Liver (tissue), 7 donors: ENCODE measurements at regions not wholly inside any gene's neighbourhood (a gene's known extent, or its start where the extent isn't known, plus 50 kb on each side); places are given as distances from the start of the nearest gene placed in this dataset.

ENCODE experiments used
- DNase-seq: peaks from one replicate; pipeline ENCODE4 v3.0.0-alpha.2; 2017; ENCODE audit warnings: low spot score
- H3K27ac ChIP-seq, 2 donors: one replicate each; pipeline ENCODE4 v1.7.0; 2013; ENCODE audit warnings: inconsistent platforms in 2 of 2, low read length in 2 of 2, control low read depth in 1 of 2, low read depth in 1 of 2, mild to moderate bottlenecking in 1 of 2
- H3K27me3 ChIP-seq, 4 donors: one replicate each; pipeline versions ENCODE4 v1.6.1 to v1.7.0; 2013; ENCODE audit warnings: low read length in 3 of 4, inconsistent platforms in 1 of 4, mild to moderate bottlenecking in 1 of 4, moderate library complexity in 1 of 4; ENCODE audit not compliant: control insufficient read depth in 4 of 4, insufficient read depth in 4 of 4
- H3K36me3 ChIP-seq, 4 donors: one replicate each; pipeline versions ENCODE4 v1.6.1 to v1.7.0; 2013; ENCODE audit warnings: low read length in 3 of 4, mild to moderate bottlenecking in 3 of 4, low read depth in 1 of 4, moderate library complexity in 1 of 4; ENCODE audit not compliant: control insufficient read depth in 4 of 4, insufficient read depth in 3 of 4
- H3K4me1 ChIP-seq, 4 donors: one replicate each; pipeline versions ENCODE4 v1.6.1 to v1.7.0; 2013; ENCODE audit warnings: low read length in 3 of 4, mild to moderate bottlenecking in 3 of 4, moderate library complexity in 1 of 4; ENCODE audit not compliant: control insufficient read depth in 4 of 4, insufficient read depth in 4 of 4
- H3K4me3 ChIP-seq, 3 donors: one replicate each; pipeline versions ENCODE4 v1.6.1 to v1.7.0; 2013; ENCODE audit warnings: low read length in 3 of 3, control low read depth in 1 of 3, low read depth in 1 of 3, mild to moderate bottlenecking in 1 of 3
- H3K9ac ChIP-seq, 2 donors: one replicate each; pipeline ENCODE4 v1.7.0; 2013; ENCODE audit warnings: low read length in 2 of 2, mild to moderate bottlenecking in 2 of 2, moderate library complexity in 2 of 2, control low read depth in 1 of 2, low read depth in 1 of 2
- H3K9me3 ChIP-seq, 4 donors: one replicate each; pipeline versions ENCODE4 v1.6.1 to v1.7.0; 2013; ENCODE audit warnings: low read length in 3 of 4; ENCODE audit not compliant: control insufficient read depth in 4 of 4
- ATF3 ChIP-seq: IDR thresholded peaks from 2 replicates; pipeline ENCODE4 v1.6.1; 2016; ENCODE audit warnings: antibody characterized with exemption
- EGR1 ChIP-seq, 2 donors: IDR thresholded peaks; 2 replicates each; pipeline ENCODE4 v1.6.1; 2016 to 2018; ENCODE audit warnings: antibody characterized with exemption in 2 of 2, low read depth in 2 of 2
- FOXA1 ChIP-seq: IDR thresholded peaks from 2 replicates; pipeline ENCODE4 v1.6.1; 2016; ENCODE audit warnings: antibody characterized with exemption
- FOXA2 ChIP-seq: IDR thresholded peaks from 2 replicates; pipeline ENCODE4 v1.6.1; 2016; ENCODE audit warnings: antibody characterized with exemption
- GABPA ChIP-seq, 2 donors: IDR thresholded peaks in 1 of 2; conservative IDR thresholded peaks in 1 of 2; 2 replicates each; pipeline ENCODE4 v1.6.1; 2016; ENCODE audit warnings: antibody characterized with exemption in 2 of 2, mild to moderate bottlenecking in 1 of 2, moderate library complexity in 1 of 2
- HNF4A ChIP-seq, 2 donors: conservative IDR thresholded peaks; 2 replicates each; pipeline ENCODE4 v1.6.1; 2016; ENCODE audit warnings: antibody characterized with exemption in 2 of 2, mild to moderate bottlenecking in 2 of 2
- HNF4G ChIP-seq: IDR thresholded peaks from 2 replicates; pipeline ENCODE4 v1.6.1; 2016; ENCODE audit warnings: antibody characterized with exemption
- JUND ChIP-seq, 2 donors: IDR thresholded peaks; 2 replicates each; pipeline ENCODE4 v1.6.1; 2016; ENCODE audit warnings: antibody characterized with exemption in 2 of 2
- MAX ChIP-seq: IDR thresholded peaks from 2 replicates; pipeline ENCODE4 v1.6.1; 2016; ENCODE audit warnings: antibody characterized with exemption
- NR2F2 ChIP-seq: IDR thresholded peaks from 2 replicates; pipeline ENCODE4 v1.6.1; 2016; ENCODE audit warnings: antibody characterized with exemption
- RAD21 ChIP-seq, 2 donors: IDR thresholded peaks; 2 replicates each; pipeline ENCODE4 v1.6.1; 2016; ENCODE audit warnings: antibody characterized with exemption in 2 of 2, mild to moderate bottlenecking in 2 of 2
- REST ChIP-seq: IDR thresholded peaks from 2 replicates; pipeline ENCODE4 v1.6.1; 2016; ENCODE audit warnings: antibody characterized with exemption, mild to moderate bottlenecking
- RXRA ChIP-seq, 2 donors: IDR thresholded peaks; 2 replicates each; pipeline ENCODE4 v1.6.1; 2017 to 2018; ENCODE audit warnings: antibody characterized with exemption in 2 of 2, mild to moderate bottlenecking in 1 of 2
- SP1 ChIP-seq: IDR thresholded peaks from 2 replicates; pipeline ENCODE4 v1.6.1; 2018; ENCODE audit warnings: antibody characterized with exemption, mild to moderate bottlenecking
- YY1 ChIP-seq: IDR thresholded peaks from 2 replicates; pipeline ENCODE4 v1.6.1; 2016; ENCODE audit warnings: antibody characterized with exemption, mild to moderate bottlenecking
- ZBTB33 ChIP-seq: IDR thresholded peaks from 2 replicates; pipeline ENCODE4 v1.6.1; 2016; ENCODE audit warnings: antibody characterized with exemption
- WGBS: extraction: QIAGEN DNeasy Blood & Tissue Kit; methylation state at CpG from one replicate; pipeline ENCODE4 v1.1.7; 2013; 5-methylcytosine and 5-hydroxymethylcytosine counted together
- donor health status: healthy.
- donor health status: healthy.
- donor health status: healthy.
- donor health status: healthy.

- H3K27me3 ChIP-seq = no peaks in the 10 kb centered on the region
- no peak overlapping the region for H3K4me3 ChIP-seq
- no peak for DNase-seq
- H3K9ac ChIP-seq = no peak overlapping the region
- WGBS = 34% methylated on average over 1 of the region's 1 CpG
- TF ChIP-seq SP1 (no peak), HNF4A (conservative IDR thresholded peaks at IDR 0.05) (no peak), NR2F2 (no peak), FOXA1 (no peak), FOXA2 (no peak), GABPA (IDR thresholded peaks at IDR 0.05 in 1 of 2, conservative IDR thresholded peaks at IDR 0.05 in 1 of 2) (no peak), RAD21 (IDR thresholded peaks at IDR 0.05) (peak; percentile 48 to 55), REST (no peak)
- H3K9me3 ChIP-seq = peaks cover 0 to 6% (median 1%) of the 10 kb centered on the region in 4 donors
- H3K27ac ChIP-seq = no peak overlapping the region
- H3K4me1 ChIP-seq = no peaks in the 10 kb centered on the region
- H3K36me3 ChIP-seq = no peaks in the 10 kb centered on the region
Measured at GRCh38 chr7:10015687-10016086, 958.0 kb upstream of the PHF14 start.

- H3K27me3 ChIP-seq = no peaks in the 10 kb centered on the region
- no peak overlapping the region for H3K4me3 ChIP-seq
- TF ChIP-seq GABPA (IDR thresholded peaks at IDR 0.05 in 1 of 2, conservative IDR thresholded peaks at IDR 0.05 in 1 of 2) = no peak
- no peak for TF ChIP-seq RXRA (IDR thresholded peaks at IDR 0.05)
- no peak for TF ChIP-seq REST
- TF ChIP-seq HNF4G = no peak
- no peak for TF ChIP-seq FOXA1
- TF ChIP-seq YY1 = no peak
- no peak for TF ChIP-seq RAD21 (IDR thresholded peaks at IDR 0.05)
- no peak for TF ChIP-seq FOXA2
- no peak for TF ChIP-seq NR2F2
- no peak for TF ChIP-seq MAX
- no peak for TF ChIP-seq EGR1 (IDR thresholded peaks at IDR 0.05; ENCODE audit: low read depth in 2 of 2)
- no peak for TF ChIP-seq SP1
- no peak for TF ChIP-seq ATF3
- TF ChIP-seq JUND (IDR thresholded peaks at IDR 0.05) = no peak
- TF ChIP-seq ZBTB33 = no peak
- DNase-seq = no peak
- peaks cover 0 to 3% (median 1%) of the 10 kb centered on the region in 4 donors for H3K4me1 ChIP-seq
- no peaks in the 10 kb centered on the region for H3K36me3 ChIP-seq
- no peak overlapping the region for H3K27ac ChIP-seq
- no peaks in the 10 kb centered on the region for H3K9me3 ChIP-seq
- H3K9ac ChIP-seq = no peak overlapping the region
- 36% methylated on average over 3 of the region's 3 CpGs for WGBS
Measured at GRCh38 chr7:10022480-10022879, 951.2 kb upstream of the PHF14 start.
